ENCODE measurements at regions not wholly inside any gene's neighbourhood (a gene's known extent, or its start where the extent isn't known, plus 50 kb on each side); places are given as distances from the start of the nearest gene placed in this dataset.

- TF ChIP-seq, protein P1, sequence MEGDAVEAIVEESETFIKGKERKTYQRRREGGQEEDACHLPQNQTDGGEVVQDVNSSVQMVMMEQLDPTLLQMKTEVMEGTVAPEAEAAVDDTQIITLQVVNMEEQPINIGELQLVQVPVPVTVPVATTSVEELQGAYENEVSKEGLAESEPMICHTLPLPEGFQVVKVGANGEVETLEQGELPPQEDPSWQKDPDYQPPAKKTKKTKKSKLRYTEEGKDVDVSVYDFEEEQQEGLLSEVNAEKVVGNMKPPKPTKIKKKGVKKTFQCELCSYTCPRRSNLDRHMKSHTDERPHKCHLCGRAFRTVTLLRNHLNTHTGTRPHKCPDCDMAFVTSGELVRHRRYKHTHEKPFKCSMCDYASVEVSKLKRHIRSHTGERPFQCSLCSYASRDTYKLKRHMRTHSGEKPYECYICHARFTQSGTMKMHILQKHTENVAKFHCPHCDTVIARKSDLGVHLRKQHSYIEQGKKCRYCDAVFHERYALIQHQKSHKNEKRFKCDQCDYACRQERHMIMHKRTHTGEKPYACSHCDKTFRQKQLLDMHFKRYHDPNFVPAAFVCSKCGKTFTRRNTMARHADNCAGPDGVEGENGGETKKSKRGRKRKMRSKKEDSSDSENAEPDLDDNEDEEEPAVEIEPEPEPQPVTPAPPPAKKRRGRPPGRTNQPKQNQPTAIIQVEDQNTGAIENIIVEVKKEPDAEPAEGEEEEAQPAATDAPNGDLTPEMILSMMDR (conservative IDR thresholded peaks at IDR 0.05; ENCODE audit: low read length) = no peak
- no peak for DNase-seq (ENCODE audit: low read depth)
- H3K4me3 ChIP-seq (ENCODE audit: low read length) = no peak overlapping the region
Observed at GRCh38 chr5:114686356-114686755, 324.5 kb downstream of the KCNN2 start.

DNA sequence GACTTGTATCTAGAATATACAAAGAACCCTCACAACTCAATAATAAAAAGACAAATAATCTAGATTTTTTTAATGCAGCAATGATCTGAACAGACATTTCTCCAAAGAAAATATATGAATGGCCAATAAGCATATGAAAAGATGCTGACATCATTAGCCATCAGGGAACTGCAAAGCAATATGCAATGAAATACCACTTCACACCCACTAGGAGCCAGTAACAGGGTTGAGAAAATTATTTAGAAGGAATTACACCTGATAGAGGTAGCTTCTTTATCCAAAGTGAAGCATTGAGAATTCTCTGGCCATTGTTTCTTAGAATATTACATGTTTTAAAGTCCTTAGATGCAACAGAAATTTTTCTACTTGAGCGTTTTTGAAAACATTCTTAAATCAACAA, 316.9 kb downstream of the KCNN2 start:
- TF ChIP-seq, protein P1 (conservative IDR thresholded peaks at IDR 0.05; ENCODE audit: low read length) = no peak
- no peak overlapping the region for H3K4me3 ChIP-seq (ENCODE audit: low read length)
- no peak for DNase-seq (ENCODE audit: low read depth)

DNA sequence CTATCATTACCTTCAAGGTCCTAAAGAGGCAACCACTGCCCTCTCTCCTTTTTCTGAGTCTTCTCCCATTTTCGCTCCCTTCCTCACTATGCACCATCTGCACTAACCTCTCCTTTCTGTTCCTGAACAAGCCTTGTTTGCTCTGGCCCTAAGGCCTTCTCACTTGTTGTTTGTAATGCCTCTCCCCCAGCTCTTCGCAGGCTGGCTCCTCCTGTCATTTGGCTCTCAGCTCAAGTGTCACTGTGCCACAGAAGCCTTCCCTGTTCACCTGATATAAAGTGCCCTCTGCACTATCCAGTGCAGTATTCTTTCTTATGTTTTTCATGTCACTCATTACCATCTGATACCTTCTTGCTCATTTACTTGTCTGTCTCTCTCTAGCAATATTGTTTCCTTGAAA, 303.7 kb downstream of the KCNN2 start:
- DNase-seq (ENCODE audit: low read depth) = no peak
- TF ChIP-seq, protein P1 (conservative IDR thresholded peaks at IDR 0.05; ENCODE audit: low read length) = no peak
- no peak overlapping the region for H3K4me3 ChIP-seq (ENCODE audit: low read length)

DNA sequence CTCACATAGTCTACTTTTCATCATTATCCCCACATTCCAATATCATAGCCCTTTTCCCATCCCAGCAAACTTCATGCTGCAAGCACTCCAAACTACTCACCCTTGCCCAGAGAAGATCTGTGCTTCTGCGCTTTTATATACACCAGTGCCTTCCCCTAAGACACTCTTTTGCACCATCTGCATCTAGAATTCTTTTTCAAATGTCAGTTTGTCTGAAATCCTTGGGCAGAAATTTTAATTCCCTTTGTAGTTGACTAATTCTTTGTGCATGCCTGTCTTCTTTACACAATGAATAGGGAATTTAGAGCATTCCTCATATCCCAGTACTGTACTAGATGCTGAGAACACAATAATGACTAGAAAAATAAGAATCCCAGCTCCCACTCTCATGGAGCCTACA, 298.9 kb downstream of the KCNN2 start:
- TF ChIP-seq, protein P1 (conservative IDR thresholded peaks at IDR 0.05; ENCODE audit: low read length) = no peak
- no peak overlapping the region for H3K4me3 ChIP-seq (ENCODE audit: low read length)

GRCh38 chr5:114658194-114658593, 296.3 kb downstream of the KCNN2 start:
- TF ChIP-seq, protein P1 (conservative IDR thresholded peaks at IDR 0.05; ENCODE audit: low read length) = no peak
- no peak for DNase-seq (ENCODE audit: low read depth)
- no peak overlapping the region for H3K4me3 ChIP-seq (ENCODE audit: low read length)

More for the DNA sequence above, 298.9 kb downstream of the KCNN2 start:
- DNase-seq (ENCODE audit: low read depth) = no peak

GRCh38 chr5:114657342-114658130, 295.7 kb downstream of the KCNN2 start:
- no peak overlapping the region for H3K4me3 ChIP-seq (ENCODE audit: low read length)
- no peak for DNase-seq (ENCODE audit: low read depth)
- TF ChIP-seq, protein P1 (conservative IDR thresholded peaks at IDR 0.05; ENCODE audit: low read length) = no peak

DNA sequence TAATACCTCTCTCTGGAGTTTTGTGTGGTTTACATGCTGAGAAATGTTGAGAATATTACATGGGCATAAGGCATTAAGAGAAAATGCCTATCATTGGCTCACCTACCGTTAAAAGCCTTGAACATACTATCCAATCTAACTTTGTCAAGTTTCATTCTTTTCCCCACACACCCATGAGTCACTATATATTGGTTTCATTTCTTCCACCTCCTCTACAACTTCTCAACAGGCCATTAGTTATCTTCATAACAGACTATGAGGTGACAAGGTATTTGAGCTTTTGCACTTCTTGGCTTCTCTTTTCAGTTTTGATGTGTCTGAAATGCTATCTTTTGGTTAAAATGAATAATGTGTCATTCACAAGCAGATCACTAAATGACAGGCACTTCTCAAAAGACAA, 288.0 kb downstream of the KCNN2 start:
- TF ChIP-seq, protein P1 (conservative IDR thresholded peaks at IDR 0.05; ENCODE audit: low read length) = no peak
- DNase-seq (ENCODE audit: low read depth) = no peak
- no peak overlapping the region for H3K4me3 ChIP-seq (ENCODE audit: low read length)
